ENCODE measurements at regions not wholly inside any gene's neighbourhood (a gene's known extent, or its start where the extent isn't known, plus 50 kb on each side); places are given as distances from the start of the nearest gene placed in this dataset.

DNA sequence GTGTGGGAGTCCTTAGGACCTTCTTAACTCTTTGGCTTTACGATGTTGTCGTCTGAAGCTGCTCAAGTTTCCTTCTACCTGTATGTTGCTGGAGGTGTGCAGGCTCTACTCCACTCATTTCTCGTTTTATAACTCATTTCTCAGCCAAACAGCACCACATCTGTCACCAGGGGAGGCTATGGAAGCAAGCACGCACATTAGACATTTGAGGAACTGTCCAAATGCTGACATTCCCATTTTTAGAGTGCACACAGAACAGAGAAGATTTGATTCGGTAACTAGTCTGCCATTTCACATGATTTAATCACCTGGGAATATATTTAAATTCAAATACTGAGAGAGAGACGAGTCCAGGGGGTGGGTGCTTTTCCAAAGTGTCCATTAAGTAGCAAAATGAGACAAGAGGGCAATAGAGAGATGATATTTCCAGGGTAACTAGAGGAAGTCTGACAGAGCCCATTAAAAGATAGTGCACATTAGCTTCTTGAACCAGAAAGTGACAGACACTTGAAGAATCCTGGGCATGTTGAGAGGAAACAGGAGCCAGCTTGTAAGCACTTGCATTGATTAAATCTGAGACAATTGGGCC, 793.3 kb downstream of the TDRD15 start (continued):
- peak; percentile 38 to 91 for TF ChIP-seq REST (IDR thresholded peaks at IDR 0.05; ENCODE audit: borderline replicate concordance in 1 of 2, low read depth in 1 of 2, low read length in 2 of 2)
- TF ChIP-seq ATF7 (IDR thresholded peaks at IDR 0.05): no peak
- TF ChIP-seq ATF7 (CRISPR knock-in tag; IDR thresholded peaks at IDR 0.05): no peak
- TF ChIP-seq ZNF749 (CRISPR knock-in tag; IDR thresholded peaks at IDR 0.05; ENCODE audit: borderline replicate concordance): no peak
- TF ChIP-seq FOSL1 (CRISPR knock-in tag; IDR thresholded peaks at IDR 0.05; ENCODE audit: borderline replicate concordance): no peak
- no peak for TF ChIP-seq POLR2AphosphoS2 (IDR thresholded peaks at IDR 0.05; ENCODE audit: low read depth, low read length)
- TF ChIP-seq ZNF138 (CRISPR knock-in tag; IDR thresholded peaks at IDR 0.05; ENCODE audit: low read depth): no peak
- TF ChIP-seq ZNF792 (CRISPR knock-in tag; IDR thresholded peaks at IDR 0.05): no peak
- no peak for TF ChIP-seq ZNF546 (CRISPR knock-in tag; conservative IDR thresholded peaks at IDR 0.05)
- TF ChIP-seq CEBPZ (IDR thresholded peaks at IDR 0.05; ENCODE audit: low read length): no peak
- no peak for TF ChIP-seq SOX5 (CRISPR knock-in tag; IDR thresholded peaks at IDR 0.05; ENCODE audit: borderline replicate concordance)
- no peak for TF ChIP-seq ZNF841 (CRISPR knock-in tag; IDR thresholded peaks at IDR 0.05; ENCODE audit: borderline replicate concordance)
- TF ChIP-seq ZNF569 (CRISPR knock-in tag; IDR thresholded peaks at IDR 0.05; ENCODE audit: borderline replicate concordance): no peak
- no peak for TF ChIP-seq ZNF75D (CRISPR knock-in tag; IDR thresholded peaks at IDR 0.05; ENCODE audit: borderline replicate concordance)
- no peak for TF ChIP-seq ZBTB1 (CRISPR knock-in tag; IDR thresholded peaks at IDR 0.05; ENCODE audit: borderline replicate concordance)
- TF ChIP-seq THAP7 (CRISPR knock-in tag; IDR thresholded peaks at IDR 0.05): no peak
- TF ChIP-seq MEIS2 (CRISPR knock-in tag; IDR thresholded peaks at IDR 0.05): no peak
- TF ChIP-seq SOX13 (IDR thresholded peaks at IDR 0.05): no peak
- TF ChIP-seq SOX13 (CRISPR knock-in tag; conservative IDR thresholded peaks at IDR 0.05 in 1 of 2, IDR thresholded peaks at IDR 0.05 in 1 of 2): no peak
- TF ChIP-seq MLX (CRISPR knock-in tag; IDR thresholded peaks at IDR 0.05): no peak
- no peak for TF ChIP-seq GABPB1 (CRISPR knock-in tag; IDR thresholded peaks at IDR 0.05)
- TF ChIP-seq, protein P1, sequence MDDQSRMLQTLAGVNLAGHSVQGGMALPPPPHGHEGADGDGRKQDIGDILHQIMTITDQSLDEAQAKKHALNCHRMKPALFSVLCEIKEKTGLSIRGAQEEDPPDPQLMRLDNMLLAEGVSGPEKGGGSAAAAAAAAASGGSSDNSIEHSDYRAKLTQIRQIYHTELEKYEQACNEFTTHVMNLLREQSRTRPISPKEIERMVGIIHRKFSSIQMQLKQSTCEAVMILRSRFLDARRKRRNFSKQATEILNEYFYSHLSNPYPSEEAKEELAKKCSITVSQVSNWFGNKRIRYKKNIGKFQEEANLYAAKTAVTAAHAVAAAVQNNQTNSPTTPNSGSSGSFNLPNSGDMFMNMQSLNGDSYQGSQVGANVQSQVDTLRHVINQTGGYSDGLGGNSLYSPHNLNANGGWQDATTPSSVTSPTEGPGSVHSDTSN (CRISPR knock-in tag; IDR thresholded peaks at IDR 0.05; ENCODE audit: borderline replicate concordance): no peak

All from HepG2 (cell line).